ENCODE measurements at regions not wholly inside any gene's neighbourhood (a gene's known extent, or its start where the extent isn't known, plus 50 kb on each side); places are given as distances from the start of the nearest gene placed in this dataset.

GRCh38 chr17:74041869-74042640, 161.4 kb upstream of the RPL38 start:
- TF ChIP-seq CTCF (conservative IDR thresholded peaks at IDR 0.05 in 1 of 2, IDR thresholded peaks at IDR 0.05 in 1 of 2; ENCODE audit: extremely low read depth in 1 of 2, insufficient read depth in 1 of 2, low read depth in 1 of 2, low read length in 2 of 2) (no peak), EZH2 (IDR thresholded peaks at IDR 0.05; ENCODE audit: borderline replicate concordance, low read length) (no peak)
